Lung microvascular endothelial cell (primary cell): ENCODE measurements at regions not wholly inside any gene's neighbourhood (a gene's known extent, or its start where the extent isn't known, plus 50 kb on each side); places are given as distances from the start of the nearest gene placed in this dataset.

Source experiments
- DNase-seq, 2 donors: peaks; one replicate each; pipeline versions ENCODE4 v3.0.0 to v3.0.0-alpha.2; 2010; ENCODE audit warnings: low read depth in 2 of 2

DNA sequence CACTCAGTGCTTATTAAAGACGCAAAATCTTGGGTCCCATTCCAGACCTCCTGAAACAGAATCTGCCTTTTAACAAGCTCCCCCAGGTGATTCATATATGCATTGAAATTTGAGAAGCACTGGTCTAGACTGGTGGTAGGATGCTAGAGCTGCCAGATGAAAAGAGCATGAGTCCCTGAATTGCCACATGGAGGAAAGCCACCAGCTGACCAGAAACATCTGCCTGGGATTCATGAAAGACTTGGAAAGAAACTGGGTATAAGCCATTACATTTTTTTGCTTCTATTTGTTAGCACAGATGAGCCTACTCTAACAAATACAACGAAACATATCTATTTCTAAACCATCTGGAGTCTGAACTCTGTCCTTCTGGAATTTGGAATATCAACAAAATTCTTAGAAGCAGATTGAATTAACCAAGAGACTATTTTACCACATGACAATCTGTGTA is 228.9 kb downstream of the RBM43 start:
- DNase-seq = no peak

DNA sequence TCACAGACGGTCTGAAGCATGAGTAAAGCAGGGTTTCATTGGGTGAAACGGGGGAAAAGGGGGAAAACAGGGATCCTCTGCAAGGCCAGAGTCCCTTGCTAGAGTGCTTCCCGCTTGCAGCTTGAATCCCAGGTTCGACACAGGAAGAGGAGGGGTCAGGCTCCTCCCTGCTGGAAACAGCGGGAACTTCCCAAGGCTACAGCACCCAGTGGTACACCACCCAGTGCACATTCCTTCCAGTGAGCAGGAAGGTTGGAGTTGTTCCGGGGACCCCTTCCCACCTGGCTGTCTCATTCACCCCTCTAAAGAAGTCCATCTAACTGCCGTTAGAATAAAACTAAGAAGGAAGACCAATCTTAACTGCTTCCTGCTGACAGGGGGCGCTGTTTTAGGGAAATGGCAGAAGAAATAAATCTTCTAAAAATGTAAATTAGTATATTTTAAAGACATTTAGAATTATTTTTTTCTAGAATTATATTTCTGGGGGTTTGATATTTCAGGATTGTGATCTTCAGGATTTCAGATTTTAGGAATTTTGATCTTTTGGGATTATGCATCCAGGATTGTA is 230.9 kb downstream of the RBM43 start:
- no peak for DNase-seq

DNA sequence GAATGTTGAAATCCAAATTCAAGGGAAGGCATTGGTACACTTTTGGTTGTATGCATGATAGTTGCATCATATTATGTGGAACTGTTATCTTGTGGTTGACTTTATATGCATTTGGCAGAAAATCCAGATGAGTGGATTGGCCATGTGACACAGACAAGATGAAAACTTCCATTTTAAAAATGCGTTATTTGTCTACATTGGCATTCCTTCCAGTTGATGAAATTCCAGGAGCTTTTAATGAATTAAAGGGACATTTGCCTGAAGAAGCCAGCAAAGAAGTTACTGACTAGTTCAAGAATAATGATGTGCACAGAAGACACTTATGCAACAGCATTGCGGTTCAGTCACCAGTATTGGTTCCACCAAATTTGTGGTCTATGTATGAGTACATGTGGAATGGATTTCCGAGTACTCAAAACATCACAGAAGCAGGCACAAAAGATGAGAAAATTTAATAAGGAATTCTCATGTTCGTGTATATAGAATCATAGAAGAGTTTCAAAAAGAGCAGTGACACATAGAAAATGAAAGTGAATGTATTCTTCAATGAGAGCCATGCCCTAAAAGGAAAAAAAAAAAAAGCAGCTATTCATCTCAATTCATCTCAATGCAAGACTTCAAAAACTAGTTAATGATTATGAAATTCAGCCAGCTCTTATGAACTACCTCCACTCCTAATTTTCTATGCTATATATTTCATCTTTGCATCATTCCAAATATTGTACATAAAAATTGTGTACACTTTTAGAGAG is 232.1 kb downstream of the RBM43 start:
- DNase-seq = no peak

DNA sequence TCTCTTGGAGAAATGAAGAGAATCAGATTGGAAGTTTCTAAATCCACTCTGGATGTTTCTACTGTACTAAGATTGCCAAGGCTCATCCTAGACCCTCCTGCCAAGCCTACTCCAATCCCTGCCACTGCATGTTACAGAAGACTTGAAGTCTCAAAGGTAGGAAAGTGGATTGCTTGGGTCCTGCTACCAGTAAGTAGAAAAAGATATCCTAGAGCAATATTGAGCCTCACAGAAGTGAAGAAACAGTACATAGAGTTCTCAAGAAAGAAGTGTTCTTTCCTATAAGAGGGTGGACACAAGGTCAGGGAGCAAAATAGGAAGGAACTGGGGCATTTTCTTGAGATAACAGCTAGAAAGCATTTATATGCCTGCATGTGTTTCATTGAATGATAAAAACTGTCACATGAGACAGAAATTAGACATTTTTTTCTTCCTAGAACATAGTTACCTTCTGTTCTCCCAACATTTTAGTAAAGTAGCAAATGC is 232.9 kb downstream of the RBM43 start:
- DNase-seq = no peak

DNA sequence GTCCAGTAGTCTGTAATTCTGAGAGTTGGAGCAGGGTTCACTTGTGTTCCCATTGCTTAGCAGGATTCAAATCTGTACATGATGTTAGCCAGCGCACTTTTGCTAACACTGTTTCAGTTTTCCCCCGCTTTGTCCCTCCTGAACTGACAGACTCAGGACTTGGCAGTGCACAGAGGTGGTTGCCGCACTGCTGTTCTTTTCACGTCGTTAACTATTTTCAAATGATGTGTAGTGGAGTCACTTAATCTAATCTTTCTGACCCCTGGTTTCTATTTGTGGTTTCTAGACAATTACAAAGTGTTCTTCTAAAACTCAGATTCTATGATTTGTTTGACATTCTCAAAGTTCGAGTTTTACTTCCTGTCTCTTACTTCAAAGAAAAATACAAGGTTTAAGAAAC is 234.5 kb downstream of the RBM43 start:
- no peak for DNase-seq

DNA sequence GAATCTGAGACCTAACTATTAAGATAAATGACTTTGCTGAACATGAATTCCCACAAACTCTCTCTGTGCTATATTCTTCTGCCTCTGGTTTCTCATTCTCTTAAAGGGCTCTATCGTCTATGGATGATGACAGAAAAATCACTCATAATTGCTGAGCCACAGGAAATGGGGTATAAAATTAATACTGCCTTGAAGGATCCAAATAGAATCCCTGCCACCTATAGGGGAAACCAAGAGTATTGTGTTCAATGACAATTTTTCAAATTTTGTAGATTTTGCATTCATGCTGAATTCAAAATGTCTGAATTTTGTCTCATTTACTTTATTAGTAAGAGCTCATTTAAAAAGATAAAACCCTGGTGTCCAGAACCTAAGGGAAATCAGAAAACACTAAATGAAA is 235.8 kb downstream of the RBM43 start:
- DNase-seq = no peak

DNA sequence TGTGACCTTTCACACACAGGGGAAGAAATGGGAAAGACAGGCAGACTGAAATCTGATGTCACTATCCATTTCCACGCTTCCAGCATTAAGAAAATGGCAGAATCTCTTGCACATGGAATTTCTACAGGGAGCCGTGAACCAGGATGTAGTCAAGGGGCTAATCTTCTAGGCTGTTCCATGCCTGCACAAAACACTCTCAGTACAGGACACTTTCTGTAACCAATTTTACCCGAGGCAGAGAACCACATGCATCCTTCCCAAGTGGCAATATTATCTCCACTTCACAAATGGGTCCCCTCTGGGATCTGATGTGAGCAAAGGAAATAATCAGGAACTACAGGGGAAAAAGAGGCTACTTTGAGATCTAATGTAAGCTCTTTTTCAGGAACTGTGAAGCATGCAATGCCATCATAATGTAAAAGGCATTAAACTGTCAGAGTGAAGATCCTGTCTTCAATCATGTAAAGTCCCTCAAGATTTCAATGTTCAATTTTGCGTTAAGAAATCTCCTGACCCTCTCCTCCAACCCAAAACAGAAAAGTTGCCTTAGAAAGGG is 236.9 kb downstream of the RBM43 start:
- DNase-seq = no peak

DNA sequence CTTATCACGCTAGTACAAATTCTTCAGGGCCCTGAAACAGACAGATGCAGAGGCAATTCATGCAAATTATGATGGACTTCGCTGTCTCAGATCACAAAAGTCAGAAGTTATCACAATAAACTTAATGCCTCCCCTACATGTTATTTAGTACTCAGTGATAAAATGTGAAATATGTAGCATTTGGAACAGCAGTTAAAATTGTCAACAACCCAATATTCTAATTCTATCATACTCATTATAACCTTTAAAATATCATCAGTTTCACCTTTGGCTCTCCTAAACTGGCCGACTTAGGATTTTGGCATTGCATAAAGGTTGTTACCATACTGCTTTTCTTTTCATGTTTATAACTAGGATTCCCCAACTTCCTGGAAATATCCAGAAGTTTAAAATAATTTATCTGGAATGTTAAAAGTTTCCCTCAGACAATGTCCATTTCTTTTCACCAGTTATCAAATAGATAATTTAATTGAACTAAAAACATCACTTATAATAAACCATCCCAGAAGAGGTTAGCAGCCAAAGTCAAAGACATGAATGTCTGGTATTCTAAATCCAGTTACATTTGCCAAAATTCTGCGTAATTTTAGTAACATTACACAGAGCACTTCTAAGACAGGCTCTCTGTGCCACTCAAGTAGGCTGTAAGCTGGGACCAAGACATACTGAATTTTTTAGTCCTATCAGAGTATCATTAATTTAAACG is 239.8 kb downstream of the RBM43 start:
- no peak for DNase-seq

DNA sequence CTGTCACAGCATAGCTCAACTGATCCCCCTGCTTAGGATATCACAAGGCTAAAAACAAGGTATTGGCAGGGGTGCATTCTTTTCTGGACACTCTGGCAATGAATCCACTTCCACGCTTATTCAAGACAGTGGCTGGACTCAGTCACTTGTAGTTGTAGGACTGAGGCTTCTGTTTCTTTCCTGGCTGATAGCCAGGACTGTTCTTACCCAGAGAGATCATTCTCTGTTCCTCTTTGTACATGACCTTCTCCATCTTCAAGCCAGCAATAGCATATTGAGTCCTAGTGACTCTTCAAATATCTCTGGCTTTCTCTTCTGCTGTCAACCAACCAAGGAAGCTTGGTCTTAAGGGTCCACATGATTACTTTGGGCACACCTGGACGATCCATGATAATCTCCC is 241.3 kb downstream of the RBM43 start:
- no peak for DNase-seq

DNA sequence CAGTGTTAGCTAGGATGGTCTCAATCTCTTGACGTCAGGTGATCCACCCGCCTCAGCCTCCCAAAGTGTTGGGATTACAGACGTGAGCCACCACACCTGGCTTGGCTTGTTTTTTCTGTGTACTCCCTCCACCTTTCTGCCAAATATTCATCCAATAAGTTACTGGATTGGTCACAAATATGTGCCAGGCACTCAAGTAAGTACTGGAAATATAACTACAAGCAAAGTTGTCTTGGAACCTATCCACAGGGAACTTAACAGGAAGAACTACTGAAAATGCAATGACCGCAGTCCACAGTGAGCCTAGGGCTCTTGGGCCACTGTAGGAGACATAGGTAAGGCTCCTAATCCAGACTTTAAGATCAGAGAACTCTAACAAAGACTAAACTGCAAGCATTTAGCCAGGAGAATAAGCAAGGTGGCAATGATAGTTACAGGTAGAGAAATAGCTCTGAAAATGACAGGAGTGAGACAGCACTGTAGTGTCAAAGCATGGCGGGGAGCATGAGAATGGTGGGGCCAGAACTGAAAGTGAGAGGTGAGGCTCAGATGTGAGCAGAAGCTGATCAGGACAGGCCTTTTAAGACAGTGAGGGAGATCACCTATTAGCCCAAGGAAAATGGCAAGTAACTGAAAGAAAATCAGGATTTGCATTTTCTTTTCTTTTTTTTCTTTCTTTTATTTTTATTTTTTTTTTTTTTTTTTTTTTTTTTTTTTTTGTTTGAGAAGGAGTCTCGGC is 252.1 kb downstream of the RBM43 start:
- DNase-seq = no peak

DNA sequence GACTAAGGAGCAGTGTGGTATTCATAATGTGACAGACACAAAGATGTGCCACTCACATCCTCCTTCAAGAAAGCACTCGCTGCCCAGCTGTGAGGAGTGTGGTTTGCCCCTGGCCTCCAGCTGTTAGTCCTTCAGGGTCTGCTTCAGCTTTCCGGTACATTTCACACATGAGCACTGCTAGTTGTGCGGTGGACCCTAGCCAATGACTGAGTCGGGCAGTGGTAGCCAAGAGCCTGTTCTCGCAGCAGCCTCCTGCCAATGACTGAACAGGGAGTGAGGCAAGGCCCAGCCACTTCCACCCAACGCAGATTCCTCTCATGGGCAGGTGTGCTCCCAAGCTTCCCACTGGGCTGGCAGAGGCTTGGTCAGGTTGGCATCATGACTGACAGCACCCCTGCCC is 254.3 kb downstream of the RBM43 start:
- DNase-seq = no peak

DNA sequence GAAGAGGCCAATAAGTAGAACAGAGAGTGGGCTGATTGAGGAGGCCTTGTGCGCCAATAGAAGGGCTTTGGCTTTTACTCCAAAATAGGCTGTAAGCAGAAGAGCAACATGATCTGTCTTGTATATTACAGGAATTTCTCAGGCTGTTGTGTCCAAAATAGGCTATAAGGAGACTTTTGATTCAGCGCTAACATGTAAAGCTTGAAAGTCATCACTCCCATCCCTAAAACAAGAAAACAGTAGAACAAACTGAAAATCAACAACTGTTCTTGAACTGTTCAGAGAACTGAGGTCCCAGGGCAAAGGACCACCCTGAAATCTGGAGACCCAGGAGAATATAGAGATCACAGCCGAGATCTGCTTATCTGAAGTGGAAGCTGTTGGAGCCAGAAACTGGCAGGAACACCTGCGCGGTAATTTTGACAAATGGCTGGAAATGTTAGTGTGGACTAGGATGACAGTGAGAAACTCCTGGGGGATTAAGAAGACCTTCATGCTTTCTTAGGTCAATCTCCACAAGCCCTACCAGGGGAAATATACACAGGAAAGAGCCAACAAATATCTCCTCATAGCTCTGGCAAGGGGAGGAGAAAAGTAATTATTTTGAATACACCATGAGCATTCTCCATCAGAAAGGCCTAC is 258.6 kb downstream of the RBM43 start:
- DNase-seq = no peak

DNA sequence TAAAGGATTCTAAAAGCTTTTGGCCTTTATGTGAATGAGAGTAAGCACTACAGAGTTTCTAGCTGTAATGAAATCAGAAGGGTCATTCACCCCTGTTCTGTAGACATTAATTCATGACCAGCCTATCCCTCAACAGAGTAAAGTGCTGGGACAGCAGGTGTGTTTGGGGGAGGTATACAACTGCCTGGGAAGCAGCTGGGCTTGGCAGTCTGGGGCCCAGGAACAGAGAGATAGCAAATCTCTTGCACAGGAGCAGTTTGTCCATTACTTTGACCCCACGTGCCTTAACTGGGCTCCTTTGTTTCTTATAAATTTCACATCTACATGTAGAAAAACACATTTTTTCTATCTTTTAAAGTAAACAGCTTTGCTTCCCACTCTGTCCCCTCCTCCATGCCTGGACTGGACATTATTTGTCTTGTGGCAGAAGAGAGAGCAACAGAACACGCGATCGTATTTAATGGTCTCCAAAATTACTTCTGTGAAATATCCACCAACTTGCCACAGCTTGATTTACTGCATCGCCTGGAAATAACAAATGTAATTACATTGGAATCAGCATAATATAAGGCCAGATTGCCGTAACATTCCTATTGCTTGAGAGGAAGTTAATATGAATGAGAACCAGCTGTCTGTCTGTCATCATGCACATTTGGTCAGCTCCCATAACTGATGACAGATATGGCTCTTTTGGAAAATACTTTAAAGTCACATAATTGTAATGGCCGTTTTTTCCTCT is 263.8 kb downstream of the RBM43 start:
- peak in 1 of 2 donors; percentile 43 for DNase-seq

DNA sequence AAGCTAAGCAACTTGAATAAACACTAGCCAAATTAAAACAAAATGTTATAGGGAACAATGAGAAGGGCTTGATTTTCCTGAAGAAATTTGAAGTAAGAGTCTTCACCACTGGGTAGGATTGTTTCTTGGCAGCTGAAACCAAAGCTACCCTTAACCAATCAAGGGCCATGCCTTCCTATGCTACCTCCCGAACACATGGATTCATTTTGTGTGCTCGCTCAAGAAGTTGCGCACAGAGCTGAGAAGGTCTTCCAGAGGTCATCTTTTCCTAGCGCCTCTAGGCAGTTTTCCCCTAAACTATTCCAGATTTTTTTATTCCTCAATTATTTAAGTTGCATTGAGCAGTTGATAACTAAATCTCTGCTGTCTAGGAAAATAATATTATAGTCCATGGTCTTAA is 264.6 kb downstream of the RBM43 start:
- DNase-seq = no peak

DNA sequence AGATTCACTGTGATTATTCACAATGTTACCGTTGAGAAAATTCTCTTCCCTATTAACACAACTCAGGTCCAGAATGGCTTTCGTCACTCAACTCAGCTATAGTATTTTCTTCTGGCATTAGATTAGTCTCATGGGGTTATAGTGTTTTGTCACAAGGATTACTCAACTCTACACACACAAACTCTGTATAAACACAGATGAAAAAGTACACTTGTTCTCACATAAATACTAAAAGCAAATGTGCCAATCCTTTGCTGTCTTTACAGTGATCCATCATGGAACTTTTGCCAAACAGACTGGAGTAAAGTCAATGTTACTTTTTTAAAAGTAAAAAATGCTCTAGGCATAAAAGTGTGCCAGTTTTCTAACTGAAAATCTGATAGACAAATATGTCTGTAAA is 267.6 kb downstream of the RBM43 start:
- DNase-seq = no peak

DNA sequence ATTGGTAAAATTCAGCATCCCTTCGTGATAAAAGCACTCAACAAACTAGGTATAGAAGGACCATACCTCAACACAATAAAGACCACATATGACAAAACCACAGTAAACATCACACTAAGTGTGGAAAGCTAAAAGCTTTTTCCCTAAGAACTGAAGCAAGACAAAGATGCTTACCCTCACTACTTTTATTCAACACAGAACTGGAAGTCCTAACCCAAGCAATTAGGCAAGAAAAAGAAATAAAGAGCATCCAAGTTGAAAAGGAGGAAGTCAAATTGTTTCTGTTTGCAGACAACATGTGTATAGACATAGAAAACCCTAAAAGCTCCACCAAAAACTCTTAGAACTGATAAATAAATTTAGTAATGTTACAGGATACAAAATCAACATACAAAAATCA is 271.7 kb downstream of the RBM43 start:
- DNase-seq = no peak

DNA sequence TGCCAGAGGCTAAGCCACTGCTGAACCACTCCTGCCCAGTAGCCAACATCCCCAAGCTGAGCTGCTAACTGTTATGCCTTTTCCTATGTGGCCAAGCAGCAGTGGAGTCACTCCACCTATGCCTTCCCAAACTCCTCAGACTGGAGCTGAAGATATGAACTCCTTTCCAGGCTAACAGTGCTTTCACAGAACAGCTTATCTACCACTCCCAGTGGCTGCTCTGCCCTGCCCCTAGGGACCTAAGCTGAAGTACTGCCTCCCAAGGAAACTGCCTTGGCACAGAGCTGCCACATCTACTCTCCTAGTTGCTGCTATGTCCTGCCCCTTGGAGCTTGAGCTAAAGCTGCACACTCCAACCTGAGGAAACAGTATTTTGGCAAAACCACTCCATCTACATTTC is 275.9 kb downstream of the RBM43 start:
- no peak for DNase-seq

DNA sequence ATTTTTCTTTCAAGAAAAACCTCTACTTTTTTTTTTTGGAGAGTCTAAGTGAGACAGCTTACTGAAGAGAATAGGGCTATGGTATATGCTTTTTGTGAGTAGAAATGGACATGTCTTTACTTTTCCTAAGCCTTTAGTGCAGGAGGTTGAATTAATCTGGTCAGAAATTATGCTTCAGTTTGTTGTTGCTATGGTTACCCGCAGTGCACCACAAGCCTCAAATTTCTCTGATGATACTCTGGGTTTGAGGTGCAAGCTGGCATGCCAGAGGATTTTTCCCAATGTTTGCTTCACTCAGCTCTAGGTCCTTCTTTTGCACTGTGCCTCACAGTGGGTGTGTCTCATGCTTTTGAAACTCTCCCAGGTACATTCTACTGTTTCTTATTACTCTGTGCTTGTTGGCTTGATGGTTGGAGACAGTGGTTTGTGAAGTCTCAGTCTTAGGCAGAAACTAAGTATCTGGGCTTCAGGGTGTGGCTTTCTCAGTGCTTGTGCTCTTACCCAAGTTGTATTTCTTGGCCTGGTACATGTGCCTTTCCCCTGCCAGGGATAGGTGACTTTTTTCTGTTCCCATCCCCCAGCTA is 278.3 kb downstream of the RBM43 start:
- DNase-seq = no peak

DNA sequence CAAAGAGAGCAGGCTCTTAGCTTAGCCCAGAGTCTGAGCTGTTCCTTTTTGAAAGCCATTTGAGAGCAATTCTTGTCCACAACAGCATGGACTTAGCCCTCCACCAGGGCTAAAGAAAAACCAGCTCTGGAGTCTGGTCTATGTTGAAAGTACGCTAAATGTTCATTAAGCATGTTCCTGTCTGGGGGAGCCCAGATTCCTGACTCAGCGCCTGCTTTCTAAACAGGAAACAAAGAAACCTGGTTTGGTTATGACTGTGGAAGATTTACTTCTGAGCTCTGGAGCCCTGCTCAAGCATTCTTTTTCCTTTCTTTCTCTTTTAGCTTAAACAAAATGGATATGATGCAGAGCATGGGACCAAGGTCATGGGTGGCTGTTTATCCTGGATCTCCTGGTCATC is 279.8 kb downstream of the RBM43 start:
- peak in 1 of 2 donors; percentile 12 for DNase-seq

DNA sequence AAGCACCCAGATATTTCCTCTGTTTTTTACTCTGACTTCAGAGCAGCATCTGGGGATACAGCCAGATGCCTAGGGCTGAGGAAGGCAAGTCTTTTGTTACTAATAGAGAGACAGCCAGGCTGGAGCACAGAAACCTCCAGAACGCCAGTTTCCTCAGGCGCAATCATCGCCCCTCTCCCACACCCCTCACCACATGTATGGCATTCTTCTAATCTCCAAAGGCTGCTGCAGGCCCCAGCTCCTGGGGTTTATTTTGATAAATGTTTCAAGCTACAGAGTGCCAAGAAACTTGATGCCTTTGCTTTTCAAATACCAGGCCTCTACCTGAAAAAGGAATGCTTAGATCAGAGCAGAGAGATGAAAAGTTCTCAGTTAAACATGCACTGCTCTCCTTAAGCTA is 283.6 kb downstream of the RBM43 start:
- DNase-seq = no peak
